Gastroesophageal sphincter (tissue), 3 donors: ENCODE measurements at regions not wholly inside any gene's neighbourhood (a gene's known extent, or its start where the extent isn't known, plus 50 kb on each side); places are given as distances from the start of the nearest gene placed in this dataset.

Experiments
- CTCF ChIP-seq, 4 experiments: fragments of 200-600 bp in 2 of 4; fragments of 450-650 bp in 2 of 4; sonication (generic) in 1 of 4; IDR thresholded peaks; one replicate each; pipeline ENCODE4 v1.5.1; 2017 to 2019; ENCODE audit warnings: antibody characterized with exemption in 4 of 4, mild to moderate bottlenecking in 2 of 4, moderate library complexity in 2 of 4
- EP300 ChIP-seq: sonication (generic); formaldehyde crosslinking; IDR thresholded peaks from one replicate; pipeline ENCODE4 v1.6.1; 2017; ENCODE audit warnings: antibody characterized with exemption, mild to moderate bottlenecking
- POLR2A ChIP-seq, 2 donors: fragments of 450-650 bp; IDR thresholded peaks; one replicate each; pipeline ENCODE4 v1.6.1; 2017; ENCODE audit warnings: antibody characterized with exemption in 2 of 2, mild to moderate bottlenecking in 2 of 2, moderate library complexity in 1 of 2
- POLR2AphosphoS5 ChIP-seq: sonication (generic); formaldehyde crosslinking; IDR thresholded peaks from one replicate; pipeline ENCODE4 v1.6.1; 2017; ENCODE audit warnings: antibody characterized with exemption

- TF ChIP-seq POLR2A (IDR thresholded peaks at IDR 0.05) (no peak), CTCF (IDR thresholded peaks at IDR 0.05) (no peak), EP300 (no peak), POLR2AphosphoS5 (no peak)
These were observed 250.2 kb upstream of the ATP10A start for GRCh38 chr15:26113296-26113695.
